ENCODE measurements at regions not wholly inside any gene's neighbourhood (a gene's known extent, or its start where the extent isn't known, plus 50 kb on each side); places are given as distances from the start of the nearest gene placed in this dataset.

DNA sequence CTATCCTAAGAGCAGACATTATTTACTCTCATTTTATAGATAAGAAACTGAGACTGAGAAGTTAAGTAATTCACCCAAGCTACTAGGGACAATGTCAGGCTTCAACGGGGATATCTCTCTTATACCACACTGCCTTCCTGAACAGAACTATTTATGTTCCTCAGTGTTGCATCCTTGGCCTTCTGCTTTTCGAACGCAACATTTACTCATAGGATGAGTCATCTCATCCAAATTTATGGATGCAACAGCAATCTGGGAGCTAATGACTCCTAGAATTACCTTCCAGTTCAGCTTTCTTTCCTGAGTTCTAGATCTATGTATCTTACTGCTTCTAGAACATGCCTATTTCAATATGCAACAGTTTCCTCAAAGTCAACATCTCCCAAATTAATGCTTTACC, 103.6 kb upstream of the PAM start:
- Histone ChIP-seq H4K20me1 (replicated peaks; ENCODE audit: insufficient read depth) (no peaks in the 10 kb centered on the region), H3F3A (replicated peaks; ENCODE audit: low read depth) (no peaks in the 10 kb centered on the region), H3K36me3 (ENCODE audit: insufficient read depth) (no peaks in the 10 kb centered on the region), H3K9me2 (ENCODE audit: insufficient read depth) (no peaks in the 10 kb centered on the region; the same call in 1 of the 2 replicates), H3K79me2 (replicated peaks; ENCODE audit: insufficient read depth) (0 out of 2 replicates have a peak, but pooled peaks cover 4% of the 10 kb centered on the region), H3K4me1 (ENCODE audit: insufficient read depth) (no peaks in the 10 kb centered on the region), H3K27ac (ENCODE audit: low read depth) (no peak overlapping the region), H3K4me3 (no peak overlapping the region), H3K27me3 (ENCODE audit: insufficient read depth) (no peaks in the 10 kb centered on the region), H3K4me2 (no peak overlapping the region), H2AFZ (no peak overlapping the region)
- Mint-ChIP-seq H3K4me3 (no peak overlapping the region), H3K9me3 (no peaks in the 10 kb centered on the region), H3K27ac (no peak overlapping the region), H3K36me3 (ENCODE audit: low read depth) (no peaks in the 10 kb centered on the region), H3K4me1 (peaks cover 3% of the 10 kb centered on the region; the same call in 2 of the 3 replicates), H3K27me3 (ENCODE audit: insufficient read depth, low read depth, poor library complexity) (no peaks in the 10 kb centered on the region)
- TF ChIP-seq, protein P1, sequence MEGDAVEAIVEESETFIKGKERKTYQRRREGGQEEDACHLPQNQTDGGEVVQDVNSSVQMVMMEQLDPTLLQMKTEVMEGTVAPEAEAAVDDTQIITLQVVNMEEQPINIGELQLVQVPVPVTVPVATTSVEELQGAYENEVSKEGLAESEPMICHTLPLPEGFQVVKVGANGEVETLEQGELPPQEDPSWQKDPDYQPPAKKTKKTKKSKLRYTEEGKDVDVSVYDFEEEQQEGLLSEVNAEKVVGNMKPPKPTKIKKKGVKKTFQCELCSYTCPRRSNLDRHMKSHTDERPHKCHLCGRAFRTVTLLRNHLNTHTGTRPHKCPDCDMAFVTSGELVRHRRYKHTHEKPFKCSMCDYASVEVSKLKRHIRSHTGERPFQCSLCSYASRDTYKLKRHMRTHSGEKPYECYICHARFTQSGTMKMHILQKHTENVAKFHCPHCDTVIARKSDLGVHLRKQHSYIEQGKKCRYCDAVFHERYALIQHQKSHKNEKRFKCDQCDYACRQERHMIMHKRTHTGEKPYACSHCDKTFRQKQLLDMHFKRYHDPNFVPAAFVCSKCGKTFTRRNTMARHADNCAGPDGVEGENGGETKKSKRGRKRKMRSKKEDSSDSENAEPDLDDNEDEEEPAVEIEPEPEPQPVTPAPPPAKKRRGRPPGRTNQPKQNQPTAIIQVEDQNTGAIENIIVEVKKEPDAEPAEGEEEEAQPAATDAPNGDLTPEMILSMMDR (conservative IDR thresholded peaks at IDR 0.05; ENCODE audit: low read depth in 2 of 2), result no peak
- TF ChIP-seq POLR2AphosphoS5 (IDR thresholded peaks at IDR 0.05; ENCODE audit: low read depth) (no peak), EZH2 (IDR thresholded peaks at IDR 0.05; ENCODE audit: low read depth, unreplicated experiment) (no peak), NANOG (IDR thresholded peaks at IDR 0.05; ENCODE audit: borderline replicate concordance) (no peak), JUNB (IDR thresholded peaks at IDR 0.05; ENCODE audit: unreplicated experiment) (no peak), CREB1 (CRISPR knock-in tag; IDR thresholded peaks at IDR 0.05; ENCODE audit: low read depth) (no peak), ZNF462 (CRISPR knock-in tag; IDR thresholded peaks at IDR 0.05) (no peak), REST (IDR thresholded peaks at IDR 0.05; ENCODE audit: unreplicated experiment) (no peak), ZNF114 (CRISPR knock-in tag; IDR thresholded peaks at IDR 0.05) (no peak), ZNF331 (CRISPR knock-in tag; IDR thresholded peaks at IDR 0.05; ENCODE audit: low read depth) (no peak), STAT1 (IDR thresholded peaks at IDR 0.05; ENCODE audit: unreplicated experiment) (no peak)
- TF ChIP-seq, protein P2, sequence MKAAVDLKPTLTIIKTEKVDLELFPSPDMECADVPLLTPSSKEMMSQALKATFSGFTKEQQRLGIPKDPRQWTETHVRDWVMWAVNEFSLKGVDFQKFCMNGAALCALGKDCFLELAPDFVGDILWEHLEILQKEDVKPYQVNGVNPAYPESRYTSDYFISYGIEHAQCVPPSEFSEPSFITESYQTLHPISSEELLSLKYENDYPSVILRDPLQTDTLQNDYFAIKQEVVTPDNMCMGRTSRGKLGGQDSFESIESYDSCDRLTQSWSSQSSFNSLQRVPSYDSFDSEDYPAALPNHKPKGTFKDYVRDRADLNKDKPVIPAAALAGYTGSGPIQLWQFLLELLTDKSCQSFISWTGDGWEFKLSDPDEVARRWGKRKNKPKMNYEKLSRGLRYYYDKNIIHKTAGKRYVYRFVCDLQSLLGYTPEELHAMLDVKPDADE (IDR thresholded peaks at IDR 0.05), result no peak
- no peak for DNase-seq (ENCODE audit: low spot score)
- no peak for ATAC-seq
